ENCODE measurements at regions not wholly inside any gene's neighbourhood (a gene's known extent, or its start where the extent isn't known, plus 50 kb on each side); places are given as distances from the start of the nearest gene placed in this dataset.

DNA sequence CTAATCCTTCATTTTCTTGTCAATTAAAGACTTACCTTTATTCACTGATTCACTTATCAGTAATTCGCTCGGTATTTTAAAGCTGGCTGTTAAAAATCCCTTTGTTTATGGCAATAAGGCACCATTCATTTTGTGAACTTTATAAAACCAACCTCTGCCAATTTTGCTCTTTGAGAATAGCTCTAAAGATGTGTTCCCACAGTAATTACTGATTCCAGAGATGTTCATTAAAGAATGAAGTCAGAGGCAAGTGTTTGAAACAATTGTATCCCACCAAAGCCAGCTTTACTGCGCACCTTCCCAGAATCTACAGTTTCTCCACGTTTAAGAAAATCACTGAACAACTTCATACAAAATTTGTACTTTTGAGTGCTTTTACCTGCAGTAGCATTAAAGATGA, 424.5 kb downstream of the USP25 start:
- Histone ChIP-seq H3K4me1 (ENCODE audit: insufficient read depth) (peaks cover 8% of the 10 kb centered on the region), H4K20me1 (replicated peaks; ENCODE audit: insufficient read depth) (no peaks in the 10 kb centered on the region), H2AFZ (peak overlapping the region; percentile 60), H3K4me2 (no peak overlapping the region), H3K4me3 (no peak overlapping the region), H3K79me2 (replicated peaks; ENCODE audit: insufficient read depth) (no peaks in the 10 kb centered on the region), H3K36me3 (ENCODE audit: insufficient read depth) (no peaks in the 10 kb centered on the region), H3K9me2 (ENCODE audit: insufficient read depth) (no peaks in the 10 kb centered on the region), H3F3A (replicated peaks; ENCODE audit: low read depth) (no peaks in the 10 kb centered on the region), H3K27ac (ENCODE audit: low read depth) (no peak overlapping the region), H3K27me3 (ENCODE audit: insufficient read depth) (no peaks in the 10 kb centered on the region)
- Mint-ChIP-seq H3K9me3 (no peaks in the 10 kb centered on the region), H3K36me3 (ENCODE audit: low read depth) (no peaks in the 10 kb centered on the region; the same call in 2 of the 3 replicates), H3K27me3 (ENCODE audit: insufficient read depth, low read depth, poor library complexity) (no peaks in the 10 kb centered on the region), H3K4me1 (peaks cover 13% of the 10 kb centered on the region), H3K4me3 (no peak overlapping the region), H3K27ac (no peak overlapping the region)
- no peak for DNase-seq (ENCODE audit: low spot score)
- no peak for TF ChIP-seq STAT1 (IDR thresholded peaks at IDR 0.05; ENCODE audit: unreplicated experiment)
- TF ChIP-seq, protein P1, sequence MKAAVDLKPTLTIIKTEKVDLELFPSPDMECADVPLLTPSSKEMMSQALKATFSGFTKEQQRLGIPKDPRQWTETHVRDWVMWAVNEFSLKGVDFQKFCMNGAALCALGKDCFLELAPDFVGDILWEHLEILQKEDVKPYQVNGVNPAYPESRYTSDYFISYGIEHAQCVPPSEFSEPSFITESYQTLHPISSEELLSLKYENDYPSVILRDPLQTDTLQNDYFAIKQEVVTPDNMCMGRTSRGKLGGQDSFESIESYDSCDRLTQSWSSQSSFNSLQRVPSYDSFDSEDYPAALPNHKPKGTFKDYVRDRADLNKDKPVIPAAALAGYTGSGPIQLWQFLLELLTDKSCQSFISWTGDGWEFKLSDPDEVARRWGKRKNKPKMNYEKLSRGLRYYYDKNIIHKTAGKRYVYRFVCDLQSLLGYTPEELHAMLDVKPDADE (IDR thresholded peaks at IDR 0.05) = no peak
- ATAC-seq = no peak

DNA sequence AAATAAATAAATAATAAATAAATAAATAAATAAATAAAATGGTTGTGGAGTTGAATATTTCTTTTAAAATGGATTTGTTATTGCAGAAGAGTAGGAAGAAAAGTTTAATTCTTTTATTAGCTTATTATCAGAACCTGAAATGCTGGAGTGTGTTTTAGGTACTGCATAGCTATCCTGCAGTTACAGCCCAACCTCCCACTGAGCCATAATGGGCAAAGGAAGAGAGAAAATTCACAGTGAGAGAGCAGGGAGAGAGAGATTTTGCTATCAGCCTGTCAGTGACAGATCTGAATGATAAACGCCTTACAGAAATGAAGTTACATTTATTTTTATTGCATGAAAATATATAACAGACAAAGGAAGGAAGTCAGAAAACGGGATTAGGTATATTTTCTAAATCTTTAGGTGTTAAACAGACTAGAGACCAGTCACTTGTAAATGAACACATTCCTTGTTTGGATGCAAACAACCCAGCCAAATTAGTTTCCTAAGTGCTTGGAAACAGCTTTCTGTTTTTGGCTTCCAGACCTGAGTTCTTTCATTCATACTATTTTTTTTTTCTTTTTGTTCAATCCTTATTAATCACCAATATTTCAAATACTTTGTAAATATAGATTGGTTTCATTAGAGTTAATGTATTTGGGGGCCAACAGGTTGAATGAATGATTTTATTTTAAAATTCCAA, 425.3 kb downstream of the USP25 start:
- no peak overlapping the region for H3K4me3 ChIP-seq
- H3K36me3 Mint-ChIP-seq (ENCODE audit: low read depth) = no peaks in the 10 kb centered on the region
- peak overlapping the region; percentile 24; the same call in 1 of the 2 replicates for H3K27ac Mint-ChIP-seq
- TF ChIP-seq NANOG (IDR thresholded peaks at IDR 0.05; ENCODE audit: borderline replicate concordance) (no peak), EZH2phosphoT487 (IDR thresholded peaks at IDR 0.05; ENCODE audit: unreplicated experiment) (no peak), EZH2 (IDR thresholded peaks at IDR 0.05; ENCODE audit: low read depth, unreplicated experiment) (no peak), CREB1 (CRISPR knock-in tag; IDR thresholded peaks at IDR 0.05; ENCODE audit: low read depth) (no peak), JUNB (IDR thresholded peaks at IDR 0.05; ENCODE audit: unreplicated experiment) (no peak)
- TF ChIP-seq, protein P1 (IDR thresholded peaks at IDR 0.05) = no peak
- TF ChIP-seq, protein P2, sequence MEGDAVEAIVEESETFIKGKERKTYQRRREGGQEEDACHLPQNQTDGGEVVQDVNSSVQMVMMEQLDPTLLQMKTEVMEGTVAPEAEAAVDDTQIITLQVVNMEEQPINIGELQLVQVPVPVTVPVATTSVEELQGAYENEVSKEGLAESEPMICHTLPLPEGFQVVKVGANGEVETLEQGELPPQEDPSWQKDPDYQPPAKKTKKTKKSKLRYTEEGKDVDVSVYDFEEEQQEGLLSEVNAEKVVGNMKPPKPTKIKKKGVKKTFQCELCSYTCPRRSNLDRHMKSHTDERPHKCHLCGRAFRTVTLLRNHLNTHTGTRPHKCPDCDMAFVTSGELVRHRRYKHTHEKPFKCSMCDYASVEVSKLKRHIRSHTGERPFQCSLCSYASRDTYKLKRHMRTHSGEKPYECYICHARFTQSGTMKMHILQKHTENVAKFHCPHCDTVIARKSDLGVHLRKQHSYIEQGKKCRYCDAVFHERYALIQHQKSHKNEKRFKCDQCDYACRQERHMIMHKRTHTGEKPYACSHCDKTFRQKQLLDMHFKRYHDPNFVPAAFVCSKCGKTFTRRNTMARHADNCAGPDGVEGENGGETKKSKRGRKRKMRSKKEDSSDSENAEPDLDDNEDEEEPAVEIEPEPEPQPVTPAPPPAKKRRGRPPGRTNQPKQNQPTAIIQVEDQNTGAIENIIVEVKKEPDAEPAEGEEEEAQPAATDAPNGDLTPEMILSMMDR (conservative IDR thresholded peaks at IDR 0.05; ENCODE audit: low read depth in 2 of 2) = no peak
- H3K4me2 ChIP-seq = 0 out of 2 replicates have a peak overlapping the region, but pooled peaks have one; percentile 10
- no peak overlapping the region for H2AFZ ChIP-seq
- no peaks in the 10 kb centered on the region for H3K36me3 ChIP-seq (ENCODE audit: insufficient read depth)
- H3K9me3 Mint-ChIP-seq = no peaks in the 10 kb centered on the region
- no peak overlapping the region for H3K27ac ChIP-seq (ENCODE audit: low read depth)
- H3F3A ChIP-seq (replicated peaks; ENCODE audit: low read depth) = no peaks in the 10 kb centered on the region
- ATAC-seq (peak; percentile 75), DNase-seq (ENCODE audit: low spot score) (peak; percentile 52)
- H3K9me2 ChIP-seq (ENCODE audit: insufficient read depth) = no peaks in the 10 kb centered on the region
- H3K4me1 ChIP-seq (ENCODE audit: insufficient read depth) = peaks cover 8% of the 10 kb centered on the region
- H3K27me3 Mint-ChIP-seq (ENCODE audit: insufficient read depth, low read depth, poor library complexity) = no peaks in the 10 kb centered on the region
- H3K27me3 ChIP-seq (ENCODE audit: insufficient read depth) = no peaks in the 10 kb centered on the region
- H3K79me2 ChIP-seq (replicated peaks; ENCODE audit: insufficient read depth) = no peaks in the 10 kb centered on the region
- H4K20me1 ChIP-seq (replicated peaks; ENCODE audit: insufficient read depth) = no peaks in the 10 kb centered on the region
- H3K4me1 Mint-ChIP-seq = peaks cover 13% of the 10 kb centered on the region
- no peak overlapping the region for H3K4me3 Mint-ChIP-seq

Data from GM23338 (cell line).